SW480 (cell line): ENCODE measurements at regions not wholly inside any gene's neighbourhood (a gene's known extent, or its start where the extent isn't known, plus 50 kb on each side); places are given as distances from the start of the nearest gene placed in this dataset.
"Not testable (repeated sequence)": the region's sequence is repeated elsewhere in the genome, so short reads cannot be mapped to it uniquely, and the experiment has no call there.

ENCODE experiments used
- DNase-seq: peaks from one replicate; pipeline ENCODE4 v3.0.0-alpha.2; 2016; ENCODE audit warnings: low spot score

DNA sequence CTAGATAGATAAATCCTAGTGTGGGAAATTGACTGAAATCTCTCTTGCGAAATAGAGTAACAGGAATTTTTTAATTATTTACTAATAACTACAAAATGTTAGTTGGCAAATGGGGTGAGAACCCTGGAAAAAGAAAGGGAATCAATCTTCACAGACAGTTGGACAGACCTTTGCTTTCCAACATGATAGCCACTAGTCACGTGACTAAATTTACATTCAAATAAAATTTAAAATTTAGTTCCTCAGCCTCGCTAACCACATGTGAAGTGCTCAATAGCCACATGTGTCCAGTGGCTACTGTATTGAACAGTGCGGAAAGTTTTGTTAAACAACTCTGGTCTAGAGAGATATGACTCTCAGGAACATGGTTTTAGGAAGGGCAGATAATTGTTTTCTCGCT lies 289.9 kb upstream of the RASA1 start:
- DNase-seq, result no peak

DNA sequence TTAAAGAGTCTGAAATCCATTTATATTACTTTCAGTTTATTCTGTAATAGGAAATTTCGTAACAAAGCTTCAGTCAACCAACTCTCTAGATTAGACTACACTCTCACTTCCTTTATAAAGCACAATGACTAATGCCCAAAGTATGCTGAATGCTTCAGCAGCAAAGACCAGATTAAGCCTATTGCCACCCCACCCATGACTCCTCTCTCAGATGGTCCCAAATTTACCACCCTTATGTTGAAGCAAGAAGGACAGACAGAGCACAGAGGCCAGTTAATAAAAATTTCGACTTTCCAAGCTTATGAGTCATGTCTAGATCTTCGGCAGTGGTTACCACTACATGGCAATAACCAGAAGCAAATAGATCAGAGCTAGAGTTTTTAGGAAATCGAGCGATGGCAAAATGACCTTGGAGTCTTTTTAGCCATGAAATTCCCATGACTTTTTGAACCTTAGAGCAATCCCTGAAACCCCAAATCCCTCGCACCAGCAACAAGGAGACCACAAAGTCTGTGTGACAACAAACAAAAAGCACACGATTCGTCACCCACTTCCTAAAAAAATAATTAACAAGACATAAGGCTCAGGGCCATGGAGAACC lies 287.8 kb upstream of the RASA1 start:
- DNase-seq, result peak; percentile 55

DNA sequence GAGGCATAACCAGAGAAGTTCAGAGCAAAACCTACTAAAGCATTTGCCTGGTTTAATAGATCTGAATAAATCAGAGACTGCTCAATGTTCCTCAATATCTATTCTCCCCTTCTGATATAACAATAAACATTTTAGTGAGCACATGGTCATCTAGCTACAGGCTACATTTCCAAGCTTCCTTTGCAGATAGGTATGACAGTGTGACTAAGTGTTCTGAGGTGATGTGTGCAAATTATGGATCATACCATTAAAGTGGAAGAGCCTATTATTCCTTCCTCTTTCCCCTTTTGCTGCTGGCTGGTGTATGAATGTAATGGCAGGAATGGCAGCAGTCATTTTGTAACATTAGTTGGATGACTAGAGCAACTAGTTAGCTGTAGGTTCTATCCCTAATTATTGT lies 285.8 kb upstream of the RASA1 start:
- DNase-seq, result no peak

DNA sequence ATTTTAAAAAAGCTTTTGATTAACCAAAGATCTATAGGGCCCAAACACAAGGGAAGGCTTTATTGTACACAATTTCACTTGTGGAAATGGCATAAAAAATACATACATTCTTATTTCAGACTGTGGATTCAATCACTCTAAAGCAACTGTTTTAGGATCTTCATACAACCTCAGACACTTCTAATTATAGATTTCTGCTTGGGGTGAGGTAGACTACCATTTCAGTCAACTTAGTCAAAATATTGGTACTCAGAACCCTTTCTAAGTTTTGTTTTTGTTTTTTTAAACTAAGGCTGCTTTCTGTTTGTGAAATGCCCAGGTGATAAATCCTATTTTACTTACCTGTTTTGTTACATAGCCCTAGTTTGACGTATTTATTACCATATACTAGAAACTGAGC lies 284.5 kb upstream of the RASA1 start:
- DNase-seq, result no peak

DNA sequence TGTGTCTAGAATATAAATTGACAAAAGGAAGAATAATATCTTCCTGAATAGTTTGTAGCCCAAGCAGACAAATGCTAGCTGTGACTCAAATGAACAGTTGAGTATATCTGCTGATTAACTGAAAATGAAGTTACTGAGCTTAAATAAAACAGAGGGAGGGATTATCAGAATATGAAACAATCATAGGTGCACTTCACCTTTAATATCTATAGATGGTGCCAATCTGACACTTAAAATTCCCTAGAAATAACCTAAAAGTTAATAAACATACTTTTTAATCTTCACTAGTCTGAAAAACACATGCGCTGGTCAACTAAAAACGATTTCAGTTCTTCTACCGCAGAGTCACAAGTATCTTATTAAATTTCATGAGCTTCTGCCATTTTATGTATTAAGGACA lies 280.8 kb upstream of the RASA1 start:
- DNase-seq, result no peak

DNA sequence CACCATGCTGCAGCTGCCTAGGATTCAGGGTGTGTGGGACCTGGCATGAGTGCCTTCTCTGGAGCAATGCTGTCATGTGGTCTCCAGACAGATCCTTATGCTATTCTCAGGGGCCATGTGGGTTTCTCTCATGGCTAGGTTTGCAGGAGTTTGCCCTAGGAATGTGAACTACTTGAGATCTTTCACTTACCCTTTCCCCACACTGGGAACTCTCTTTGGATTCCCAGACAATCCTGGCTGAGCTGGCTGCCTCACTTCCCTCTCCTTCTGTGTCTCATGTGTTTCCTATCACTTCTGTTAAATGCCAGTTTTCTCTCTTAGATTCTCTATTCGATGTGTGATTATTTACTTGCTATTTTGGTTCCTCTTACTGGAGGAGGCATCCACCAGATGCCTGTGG lies 270.2 kb upstream of the RASA1 start:
- no peak for DNase-seq

DNA sequence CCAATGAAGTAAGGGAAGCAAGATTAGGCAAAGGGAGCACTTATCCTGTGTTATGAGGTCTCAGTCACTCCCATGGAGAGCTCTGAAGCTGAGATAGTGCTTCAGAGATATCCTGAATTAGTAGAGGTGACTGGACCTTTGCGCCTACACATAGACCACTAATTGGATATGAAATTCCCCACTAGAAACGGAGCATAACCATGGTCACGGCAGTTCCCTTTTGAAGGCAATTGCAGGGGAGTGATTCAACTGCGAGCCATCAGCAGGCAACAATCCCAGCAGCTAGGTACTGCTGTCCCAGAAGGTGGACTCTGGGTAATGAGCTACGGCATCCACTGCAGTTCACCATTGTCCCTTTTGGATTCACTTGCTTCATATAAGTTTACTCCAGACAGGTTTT lies 267.7 kb upstream of the RASA1 start:
- DNase-seq, result peak; percentile 35

DNA sequence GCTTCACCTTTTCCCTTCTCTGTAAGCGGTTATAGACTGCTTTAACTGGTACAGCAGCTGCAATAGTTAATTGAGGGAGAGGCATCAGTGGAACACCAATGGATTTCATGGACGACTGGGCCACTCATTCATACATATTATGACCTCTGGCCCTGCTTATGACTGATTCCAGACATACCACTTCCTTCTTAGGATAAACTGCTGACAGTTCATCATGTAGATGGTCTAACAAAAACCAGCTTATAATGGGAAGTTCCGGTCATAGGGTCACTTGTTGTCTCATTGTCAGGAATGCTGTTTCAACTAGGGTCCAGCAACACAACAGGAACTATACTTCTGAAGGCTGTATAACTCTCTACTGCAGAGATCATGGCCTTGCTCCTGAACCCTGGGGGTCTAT lies 265.2 kb upstream of the RASA1 start:
- DNase-seq, result no peak

DNA sequence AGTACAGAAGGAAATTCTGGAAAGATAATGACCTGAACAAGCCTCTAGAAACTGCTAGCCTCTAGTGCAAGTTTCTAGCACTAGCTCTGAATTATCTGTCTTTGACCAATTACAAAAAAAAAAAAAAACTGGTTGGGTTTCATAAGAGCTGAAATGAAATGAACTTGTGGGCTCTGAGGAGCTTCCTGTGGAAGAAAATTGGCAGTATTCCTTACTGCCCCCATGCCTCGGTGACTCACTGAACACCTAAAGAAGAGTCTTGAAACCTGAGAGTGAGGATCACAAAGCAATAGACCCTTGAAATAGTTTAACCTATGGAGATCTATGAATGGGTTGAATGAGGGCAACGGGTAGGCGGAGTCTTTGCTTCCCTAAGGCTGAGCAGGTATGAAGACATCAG lies 263.6 kb upstream of the RASA1 start:
- no peak for DNase-seq

DNA sequence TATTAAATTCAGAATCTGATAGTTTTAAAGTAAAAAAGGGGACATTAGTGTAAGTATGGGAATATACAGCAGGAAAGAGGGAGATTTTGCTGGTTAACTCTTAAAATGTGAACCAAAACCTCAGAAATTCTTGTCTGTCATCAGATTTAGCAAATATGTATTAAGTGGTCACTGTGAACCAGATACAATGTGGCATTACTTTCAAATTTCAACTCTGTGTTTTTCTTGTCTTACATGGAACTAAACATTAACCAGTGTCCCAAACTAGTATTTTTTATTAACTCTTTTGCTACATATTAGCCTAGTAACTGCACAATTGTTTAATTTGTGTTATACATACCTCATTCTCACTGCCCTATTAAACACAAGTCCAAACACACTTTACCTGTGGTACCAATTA lies 259.9 kb upstream of the RASA1 start:
- DNase-seq, result no peak

DNA sequence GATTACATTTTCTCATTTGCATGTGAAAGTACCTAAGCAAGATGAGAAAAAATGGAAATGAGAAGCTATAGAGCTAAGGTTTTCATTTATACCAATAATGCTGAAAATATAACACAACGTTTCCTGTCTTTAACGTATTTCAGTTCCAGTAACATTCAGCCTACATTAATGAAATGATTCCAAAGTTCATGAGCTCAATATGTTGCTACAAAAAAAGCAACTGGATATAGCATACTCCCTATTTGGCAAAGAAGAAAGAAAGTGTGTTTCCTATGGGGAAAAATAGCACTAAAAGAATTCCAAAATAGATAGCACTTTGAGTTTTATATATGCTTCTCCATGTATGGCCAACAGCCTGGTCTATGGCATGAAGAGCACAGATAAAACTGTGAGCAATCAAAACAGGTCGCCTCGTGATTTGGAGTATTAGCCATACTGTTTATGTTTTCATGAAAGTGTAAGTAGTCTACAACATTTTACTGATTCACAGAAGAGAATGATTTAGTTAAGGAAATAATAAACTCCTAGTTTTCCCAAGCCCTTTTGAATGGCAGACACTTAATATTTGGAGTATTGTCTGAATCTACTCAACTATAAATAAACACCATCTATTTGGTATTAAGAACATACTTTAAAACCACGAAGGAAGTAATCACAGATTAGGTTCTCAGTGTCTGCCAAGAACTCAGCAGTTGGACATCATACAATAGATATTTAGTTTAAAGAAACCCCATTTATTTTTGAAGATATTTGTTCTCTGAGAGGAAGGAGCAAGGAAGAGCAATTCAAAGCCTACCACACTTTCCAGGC lies 258.7 kb upstream of the RASA1 start:
- no peak for DNase-seq

DNA sequence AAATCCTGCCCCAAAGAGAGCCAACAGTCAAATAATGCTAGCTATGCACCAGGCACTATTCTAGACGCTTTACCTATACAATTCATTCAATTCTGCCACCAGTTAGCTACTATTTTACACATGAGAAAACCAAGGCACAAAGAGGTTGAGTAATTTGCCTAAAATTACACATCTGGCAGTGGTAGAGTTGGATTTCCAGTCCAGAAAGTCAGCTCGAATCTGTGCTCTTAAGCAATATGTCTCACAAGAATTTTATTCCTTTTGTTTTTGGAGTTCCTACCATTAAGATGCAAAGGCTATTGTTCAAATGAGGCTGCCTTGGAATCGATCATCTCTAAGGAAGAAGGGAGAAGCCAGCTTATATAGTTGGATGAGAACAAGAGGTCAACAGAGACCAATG lies 256.9 kb upstream of the RASA1 start:
- no peak for DNase-seq

DNA sequence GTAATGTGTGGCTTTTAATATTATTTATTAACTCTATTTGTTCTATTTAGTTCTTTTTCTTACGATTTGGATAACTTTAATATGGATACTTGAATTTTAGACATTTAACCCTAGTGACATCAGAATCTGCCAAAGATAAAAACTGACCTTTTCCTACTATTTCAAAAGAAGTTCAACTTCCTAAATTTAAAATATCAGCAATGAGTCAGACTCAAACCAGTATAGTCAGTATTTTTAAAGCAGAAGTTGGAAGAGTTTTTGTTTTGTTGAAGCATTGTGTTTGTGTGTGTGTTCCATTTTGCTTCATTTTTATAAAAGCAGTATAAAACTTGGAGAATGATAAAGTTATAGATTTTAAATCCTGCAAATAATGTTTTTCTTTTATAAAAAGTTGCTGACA lies 251.8 kb upstream of the RASA1 start:
- no peak for DNase-seq

DNA sequence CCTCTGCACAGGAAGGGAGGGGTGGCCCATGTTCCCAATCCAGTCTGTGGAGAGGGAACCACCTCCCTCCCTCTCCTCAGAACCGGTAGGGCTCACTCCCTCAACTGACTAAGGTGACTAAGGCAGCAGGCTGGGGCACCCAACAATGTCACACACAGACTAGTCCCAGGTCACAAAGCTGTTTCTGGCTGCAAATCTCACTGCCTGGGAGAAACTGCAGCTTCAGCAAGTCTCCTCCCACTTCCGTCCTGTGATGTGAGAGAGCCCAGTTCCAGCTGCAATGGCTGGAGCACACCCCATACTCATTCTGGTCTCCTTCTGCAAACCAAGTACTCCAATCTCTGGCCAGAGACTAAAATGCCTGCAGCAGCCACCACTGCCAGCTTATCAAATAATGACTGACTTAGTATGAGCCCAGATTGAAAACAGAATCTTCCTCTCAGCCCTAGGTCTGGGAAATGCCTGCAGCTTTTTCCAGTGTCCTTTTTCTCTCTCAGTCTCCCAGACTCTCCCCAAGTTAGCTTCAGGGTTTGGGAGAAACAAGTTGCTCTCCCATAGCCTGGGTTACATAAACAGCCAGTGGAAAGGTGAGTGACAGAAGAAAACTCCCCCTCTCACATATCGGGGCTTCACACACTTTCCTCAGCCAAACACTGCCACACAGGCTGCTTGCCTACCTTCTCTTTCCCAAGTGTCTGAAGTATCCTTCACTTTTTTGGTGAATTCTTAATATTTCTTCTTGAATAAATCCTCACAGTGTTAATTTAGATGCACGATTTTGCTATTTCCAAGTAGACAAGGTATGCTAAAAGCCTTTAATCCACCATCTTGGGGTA lies 247.4 kb upstream of the RASA1 start:
- DNase-seq, result peak; percentile 30

DNA sequence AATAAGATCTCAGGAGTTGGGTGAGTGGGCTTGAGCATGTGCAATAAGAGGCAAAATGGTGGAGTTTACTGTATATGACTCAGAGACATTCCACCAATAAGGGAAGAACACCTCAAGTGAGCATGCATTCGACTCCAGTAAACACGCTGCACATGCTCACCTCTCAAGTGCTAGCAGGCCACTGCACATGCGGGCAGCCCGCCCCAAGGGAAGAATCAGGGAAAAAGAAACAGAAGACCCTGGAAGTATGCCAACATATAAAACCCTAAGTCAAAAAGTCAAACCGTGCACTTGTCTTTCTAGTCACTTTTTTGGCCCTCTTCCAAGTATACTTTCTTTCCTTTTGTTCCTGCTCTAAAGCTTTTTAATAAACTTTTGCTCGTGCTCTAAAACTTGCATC lies 245.3 kb upstream of the RASA1 start:
- no peak for DNase-seq

DNA sequence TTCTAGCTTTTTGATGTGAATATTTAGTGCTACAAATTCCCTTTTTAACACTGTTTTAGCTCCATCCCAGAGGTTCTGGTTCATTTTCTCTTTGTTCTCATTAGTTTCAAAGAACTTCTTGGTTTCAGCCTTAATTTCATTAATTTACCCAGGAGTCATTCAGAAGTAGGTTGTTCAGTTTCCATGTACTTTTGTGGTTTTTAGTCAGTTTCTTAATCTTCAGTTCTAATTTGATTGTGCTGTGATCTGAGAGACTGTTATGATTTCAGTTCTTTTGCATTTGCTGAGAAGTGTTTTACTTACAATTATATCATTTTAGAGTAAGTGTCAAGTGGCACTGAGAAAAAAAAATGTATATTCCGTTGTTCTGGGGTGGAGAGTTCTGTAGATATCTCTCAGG lies 240.1 kb upstream of the RASA1 start:
- DNase-seq, result no peak

DNA sequence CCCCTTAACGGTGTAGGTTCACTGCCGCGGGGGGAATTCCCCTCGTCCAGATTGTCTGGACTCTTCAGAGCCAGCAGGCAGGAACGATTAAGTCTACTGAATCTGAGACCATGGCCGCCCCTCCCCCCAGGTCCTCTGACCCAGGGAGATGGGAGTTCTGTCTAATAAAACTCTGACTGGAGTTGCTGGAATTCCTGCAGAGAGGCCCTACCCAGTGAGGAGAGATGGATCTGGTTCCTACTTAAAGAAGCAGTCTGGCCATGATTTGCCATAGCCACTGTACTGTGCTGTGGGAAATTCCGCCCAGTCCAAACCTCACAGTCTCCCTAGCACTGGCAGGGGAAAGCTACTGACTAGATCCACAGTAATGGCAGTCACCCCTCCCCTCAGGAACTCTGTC lies 237.7 kb upstream of the RASA1 start:
- DNase-seq, result no peak

DNA sequence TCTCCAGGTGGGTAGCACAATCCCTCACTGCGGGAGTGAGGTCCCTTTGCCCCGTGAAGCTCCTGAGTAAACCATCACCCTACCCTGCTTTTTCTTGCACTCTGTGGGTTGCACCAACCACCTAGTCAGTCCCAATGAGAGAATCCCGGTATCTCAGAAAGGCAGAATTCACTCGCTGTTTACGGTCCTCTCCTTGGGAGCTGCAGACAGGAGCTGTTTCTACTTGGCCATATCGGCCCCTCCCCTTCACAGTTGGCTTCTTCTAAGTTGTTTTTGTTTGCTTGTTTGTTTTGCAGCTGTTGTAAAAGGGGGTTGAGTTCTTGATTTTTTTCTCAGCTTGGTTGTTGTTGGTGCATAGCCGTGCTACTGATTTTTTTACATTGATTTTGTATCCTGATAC lies 237.0 kb upstream of the RASA1 start:
- DNase-seq, result no peak

DNA sequence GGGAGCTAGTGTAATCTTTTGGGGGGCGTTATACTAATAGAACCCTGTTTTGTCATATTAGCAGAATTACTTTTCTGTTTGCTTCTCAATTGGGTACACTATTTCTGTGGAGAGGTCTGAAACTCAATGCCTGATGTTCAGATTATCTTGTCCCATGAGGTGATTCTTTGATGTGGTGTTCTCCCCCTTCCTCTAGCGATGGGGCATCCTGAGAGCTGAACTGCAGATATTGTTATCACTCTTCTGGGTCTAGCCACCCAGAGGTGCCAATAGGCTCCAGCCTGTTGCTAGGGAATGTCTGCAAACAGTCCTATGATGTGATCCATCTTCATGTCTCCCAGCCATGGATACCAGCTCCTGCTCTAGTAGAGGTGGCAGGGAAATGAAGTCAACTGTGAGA lies 233.1 kb upstream of the RASA1 start:
- DNase-seq, result no peak

DNA sequence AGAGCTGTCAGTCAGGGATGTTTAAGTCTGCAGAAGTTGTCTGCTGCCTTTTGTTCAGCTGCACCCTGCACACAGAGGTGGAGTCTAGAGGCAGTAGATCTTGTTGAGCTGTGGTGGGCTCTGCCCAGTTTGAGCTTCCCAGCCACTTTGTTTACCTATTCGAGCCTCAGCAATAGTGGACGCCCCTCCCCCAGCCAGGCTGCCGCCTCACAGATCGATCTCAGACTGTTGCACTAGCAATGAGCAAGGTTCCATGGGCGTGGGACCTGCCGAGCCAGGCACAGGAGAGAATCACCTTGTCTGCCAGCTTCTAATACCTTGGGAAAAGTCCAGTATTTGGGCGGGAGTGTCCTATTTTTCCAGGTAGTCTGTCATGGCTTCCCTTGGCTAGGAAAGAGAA lies 225.1 kb upstream of the RASA1 start:
- DNase-seq, result no peak

DNA sequence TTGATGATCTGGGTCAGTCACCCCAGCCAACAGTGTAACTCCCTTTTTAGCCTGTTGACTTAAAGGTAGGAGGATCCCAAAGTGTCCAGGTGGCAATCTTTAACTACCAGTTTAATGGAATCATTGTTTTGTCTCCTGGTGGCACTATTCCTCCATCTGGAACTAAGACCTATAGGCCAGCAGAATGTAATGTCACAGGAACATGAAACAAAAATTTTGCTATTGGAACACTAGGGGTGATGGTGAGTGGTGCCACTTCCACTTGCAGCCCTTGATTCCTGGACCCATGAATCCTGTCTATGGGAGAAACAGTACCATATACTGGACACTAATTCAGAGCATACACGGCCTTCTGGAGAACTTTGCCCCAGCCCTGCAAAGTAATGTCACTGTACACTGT lies 219.5 kb upstream of the RASA1 start:
- DNase-seq, result peak; percentile 5

DNA sequence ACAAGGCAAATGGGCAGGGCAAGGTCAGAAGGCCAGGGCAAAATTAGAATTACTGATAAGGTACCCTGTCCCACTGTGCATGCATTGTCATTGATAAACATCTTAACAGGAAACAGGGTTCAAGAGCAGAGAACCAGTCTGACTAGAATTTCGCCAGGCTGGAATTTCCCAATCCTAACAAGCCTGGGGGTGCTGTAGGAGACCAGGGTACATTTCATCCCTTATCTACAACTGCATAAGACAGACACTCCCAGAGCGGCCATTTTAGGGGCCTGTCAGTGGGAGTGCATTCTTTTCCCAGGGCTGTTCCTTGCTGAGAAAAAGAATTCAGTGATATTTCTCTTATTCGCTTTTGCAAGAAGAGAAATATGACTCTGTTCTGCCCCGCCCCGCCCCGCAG lies 218.7 kb upstream of the RASA1 start:
- not testable (repeated sequence) for DNase-seq

DNA sequence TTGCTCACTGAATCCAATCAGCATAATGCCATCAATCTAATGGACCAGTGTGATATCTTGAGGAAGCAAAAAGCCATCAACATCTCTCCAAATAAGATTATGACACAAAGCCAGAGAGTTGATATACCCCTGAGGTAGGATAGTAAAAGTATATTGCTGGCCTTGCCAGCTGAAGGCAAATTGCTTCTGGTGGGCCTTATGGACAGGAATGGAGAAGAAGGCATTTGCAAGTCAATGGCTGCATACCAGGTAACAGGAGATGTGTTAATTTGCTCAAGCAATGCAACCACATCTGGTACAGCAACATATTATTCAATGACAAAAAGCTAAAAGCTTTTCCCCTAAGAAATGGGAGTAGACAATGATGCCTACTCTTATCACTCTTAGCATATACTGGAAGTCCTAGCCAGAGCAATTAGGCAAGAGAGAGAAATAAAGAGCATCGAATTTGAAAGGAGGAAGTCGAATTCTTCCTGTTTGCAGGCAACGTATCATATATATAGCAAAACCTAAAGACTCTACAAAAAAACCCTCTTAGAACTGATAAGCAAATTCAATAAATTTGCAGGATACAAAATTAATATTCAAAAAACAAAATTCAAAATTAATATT lies 216.1 kb upstream of the RASA1 start:
- no peak for DNase-seq
